GM19463 (cell line): ENCODE measurements at regions not wholly inside any gene's neighbourhood (a gene's known extent, or its start where the extent isn't known, plus 50 kb on each side); places are given as distances from the start of the nearest gene placed in this dataset.

Experiments
- ATAC-seq: cut with Tn5 transposase; IDR thresholded peaks from one replicate; pipeline ENCODE4 v1.9.1; 2021; ENCODE audit warnings: mild to moderate bottlenecking, moderate library complexity; ENCODE audit not compliant: unreplicated experiment

- no peak for ATAC-seq
Observed at GRCh38 chr13:107234319-107235073, 666.6 kb upstream of the ARGLU1 start.

DNA sequence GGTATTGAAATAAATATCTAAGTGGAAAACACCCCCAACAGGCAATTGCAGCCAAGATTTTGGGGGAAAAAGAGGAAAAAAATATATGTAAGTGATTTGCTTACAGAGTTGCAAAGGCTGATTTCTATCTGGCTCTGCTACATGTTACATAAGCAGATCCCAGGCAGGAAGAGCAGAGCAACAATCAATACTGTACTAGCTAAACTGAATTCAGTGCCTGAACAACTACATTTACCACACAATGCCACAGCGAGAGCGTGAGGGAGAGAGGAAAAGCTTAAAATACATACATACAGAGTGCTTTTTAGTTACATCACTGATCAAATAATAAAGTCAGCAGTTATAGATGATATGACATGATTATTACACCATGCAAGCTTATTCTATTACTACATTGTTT, 665.6 kb upstream of the ARGLU1 start:
- no peak for ATAC-seq

DNA sequence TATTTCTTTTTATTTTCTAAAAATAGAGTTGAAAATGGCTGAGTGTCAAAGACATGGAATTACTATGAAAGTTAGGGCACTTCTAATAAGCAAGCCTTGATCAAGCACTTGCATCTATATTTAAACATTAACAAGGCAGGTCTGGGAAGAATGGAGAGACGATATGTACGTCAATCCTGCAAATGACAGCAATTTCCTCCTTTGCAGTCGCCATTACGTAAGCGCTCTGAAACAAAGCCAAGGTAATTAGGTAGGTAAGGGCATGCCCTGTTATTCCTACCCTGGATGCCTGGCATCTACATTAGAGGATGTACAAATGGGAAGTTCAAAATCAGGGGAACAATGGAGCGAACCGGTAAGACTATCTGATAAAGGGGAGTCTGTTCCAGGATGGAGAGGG, 664.0 kb upstream of the ARGLU1 start:
- ATAC-seq = no peak

DNA sequence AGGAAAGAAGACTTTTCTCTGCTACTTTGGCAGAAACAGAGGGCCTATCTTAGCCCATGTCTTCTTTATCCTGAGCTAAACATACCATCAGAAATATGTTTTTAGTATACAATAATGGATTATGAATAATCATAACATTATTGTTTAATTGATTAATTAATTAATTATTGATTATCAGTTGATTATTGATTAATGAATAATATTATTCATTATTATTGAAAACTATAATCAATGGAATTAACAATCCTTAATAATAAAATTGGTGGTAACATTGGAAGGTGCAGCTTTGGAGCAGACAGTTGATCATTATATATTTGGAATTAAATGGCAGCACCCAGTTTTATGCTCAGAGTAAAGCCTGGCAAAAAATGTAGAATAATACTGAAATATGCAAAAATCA, 655.9 kb upstream of the ARGLU1 start:
- no peak for ATAC-seq

GRCh38 chr13:107222597-107222996, 654.7 kb upstream of the ARGLU1 start:
- no peak for ATAC-seq

DNA sequence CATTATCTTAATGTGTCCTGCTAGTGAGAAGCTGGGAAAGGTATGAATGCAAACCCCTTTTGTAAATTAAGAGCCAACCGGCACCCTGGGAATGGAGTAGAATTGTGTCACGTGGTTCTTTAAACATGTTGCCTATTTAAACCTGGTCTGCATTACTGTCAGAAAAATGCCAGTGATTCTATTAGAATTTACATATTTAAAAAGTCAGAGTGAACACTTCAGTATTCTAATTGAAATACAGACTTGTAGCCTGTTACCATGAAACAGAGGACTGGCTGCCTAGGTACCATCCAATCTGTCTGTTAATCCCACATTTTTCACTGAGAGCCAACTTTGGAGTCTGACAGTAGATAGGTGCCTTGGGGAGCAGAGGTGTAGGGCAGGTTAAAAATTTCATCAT, 652.3 kb upstream of the ARGLU1 start:
- ATAC-seq = no peak

DNA sequence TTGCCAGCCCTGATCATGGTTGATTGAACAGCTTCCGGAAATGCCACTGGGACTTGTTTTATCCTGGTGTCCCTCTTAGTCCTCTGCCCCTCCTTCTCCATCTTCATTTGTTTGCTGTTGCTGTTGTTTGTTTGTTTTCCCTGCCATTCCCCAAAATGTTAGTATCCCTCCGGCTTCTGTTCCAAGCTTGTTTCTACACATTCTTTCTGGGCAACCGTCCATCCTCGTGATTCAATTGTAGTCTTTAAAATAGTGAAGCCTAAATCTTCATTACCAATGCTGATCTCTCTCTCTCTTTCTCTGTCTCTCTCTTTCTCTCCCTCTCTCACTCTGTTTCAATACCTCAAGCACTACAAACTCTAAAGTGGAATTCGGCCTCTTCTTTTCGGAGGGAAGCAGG, 649.3 kb upstream of the ARGLU1 start:
- ATAC-seq = no peak

GRCh38 chr13:107216046-107216755, 648.3 kb upstream of the ARGLU1 start:
- ATAC-seq = no peak

- peak; percentile 98 for ATAC-seq
Observed at GRCh38 chr13:107211073-107211472, 643.1 kb upstream of the ARGLU1 start.

DNA sequence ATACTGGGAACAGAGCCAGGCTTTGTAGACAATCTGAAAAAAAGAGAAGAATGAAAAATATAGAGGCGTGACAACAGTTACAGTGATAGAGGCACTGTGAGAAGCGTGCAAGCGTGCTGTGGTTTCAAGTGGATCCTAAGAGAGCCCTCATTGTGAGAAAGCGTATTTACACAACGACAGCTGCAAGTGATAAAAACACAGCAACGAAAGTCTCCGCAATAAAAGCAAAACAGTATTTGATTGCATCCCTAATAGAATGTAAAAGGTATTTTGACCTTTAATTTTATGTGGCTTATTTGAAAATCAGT, 642.7 kb upstream of the ARGLU1 start:
- ATAC-seq = no peak

DNA sequence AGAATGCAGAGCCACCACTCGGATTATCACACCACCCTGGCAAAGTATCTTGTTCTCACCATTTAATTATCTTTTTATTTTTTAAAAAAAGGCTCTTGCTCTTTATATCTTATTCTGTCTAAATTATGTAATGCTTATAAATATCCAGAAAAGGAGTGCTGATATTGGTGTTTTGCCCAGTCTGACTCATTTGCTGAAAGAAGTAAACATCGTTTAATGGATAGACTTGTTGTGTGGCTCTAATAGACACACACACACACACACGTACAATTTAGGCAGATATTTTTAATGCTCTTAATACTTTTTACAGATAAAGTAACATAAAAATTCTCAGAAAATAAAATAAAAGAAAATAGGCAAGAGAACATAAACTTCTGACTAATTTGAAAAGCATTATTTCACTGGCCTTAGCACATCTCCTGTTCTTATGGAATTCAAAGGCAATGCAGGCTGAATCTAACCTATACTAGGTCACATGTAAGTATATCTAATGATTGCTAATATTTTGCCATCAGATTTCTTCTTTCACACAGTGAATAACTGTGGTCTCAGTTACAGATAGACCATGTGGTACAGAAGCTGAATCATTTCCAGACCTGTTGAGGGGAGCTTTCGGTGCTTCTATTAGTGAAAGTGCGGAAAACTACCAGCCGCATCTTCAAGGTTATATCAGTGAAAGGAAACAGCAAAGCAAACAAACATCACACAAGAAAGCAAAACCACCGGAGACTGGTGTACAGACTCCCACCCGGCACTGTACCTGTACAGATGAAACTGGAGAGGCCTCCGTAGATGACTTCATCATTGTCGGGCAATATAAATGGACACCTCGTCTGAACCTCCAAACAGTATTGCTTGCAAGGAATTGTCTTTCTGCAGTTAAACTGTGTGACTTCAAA, 642.1 kb upstream of the ARGLU1 start:
- ATAC-seq = no peak

GRCh38 chr13:107208889-107209288, 641.0 kb upstream of the ARGLU1 start:
- ATAC-seq = no peak

DNA sequence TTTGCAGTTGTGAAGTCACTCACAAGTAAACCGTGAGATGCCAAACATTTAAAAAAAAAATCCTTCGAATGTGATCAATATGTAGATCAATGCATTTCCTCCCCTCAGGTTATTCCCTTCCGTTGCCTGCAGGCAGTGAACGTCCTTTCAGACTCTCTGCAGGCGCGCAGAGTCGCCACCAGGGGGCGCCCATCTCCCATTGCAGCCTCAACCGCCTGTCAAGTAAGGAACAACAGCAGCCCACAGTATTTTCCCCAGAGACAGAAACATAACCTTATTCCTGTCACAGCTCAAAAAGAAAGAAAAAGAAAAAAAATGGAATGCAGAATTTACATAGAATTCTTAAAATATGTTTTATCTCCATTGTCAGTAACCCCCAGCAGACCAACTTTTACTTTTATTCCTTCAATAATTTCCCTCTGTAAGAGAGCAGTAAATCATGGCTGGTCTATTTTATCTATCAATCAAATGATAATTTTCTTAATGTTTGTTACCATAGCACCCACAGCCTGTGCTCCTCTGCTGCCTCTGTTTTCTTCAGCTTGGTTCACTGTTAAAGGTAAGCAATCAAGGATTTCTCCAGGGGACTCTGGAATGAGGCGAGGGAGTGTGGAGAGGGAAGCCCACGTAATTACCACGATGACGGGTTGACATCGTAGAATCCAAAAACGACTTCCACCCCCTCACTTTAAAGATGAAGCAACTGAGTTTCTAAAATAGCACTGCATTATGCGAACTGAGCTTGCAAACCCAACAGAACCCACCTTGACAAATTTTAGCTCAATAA, 637.6 kb upstream of the ARGLU1 start:
- ATAC-seq = peak; percentile 97

DNA sequence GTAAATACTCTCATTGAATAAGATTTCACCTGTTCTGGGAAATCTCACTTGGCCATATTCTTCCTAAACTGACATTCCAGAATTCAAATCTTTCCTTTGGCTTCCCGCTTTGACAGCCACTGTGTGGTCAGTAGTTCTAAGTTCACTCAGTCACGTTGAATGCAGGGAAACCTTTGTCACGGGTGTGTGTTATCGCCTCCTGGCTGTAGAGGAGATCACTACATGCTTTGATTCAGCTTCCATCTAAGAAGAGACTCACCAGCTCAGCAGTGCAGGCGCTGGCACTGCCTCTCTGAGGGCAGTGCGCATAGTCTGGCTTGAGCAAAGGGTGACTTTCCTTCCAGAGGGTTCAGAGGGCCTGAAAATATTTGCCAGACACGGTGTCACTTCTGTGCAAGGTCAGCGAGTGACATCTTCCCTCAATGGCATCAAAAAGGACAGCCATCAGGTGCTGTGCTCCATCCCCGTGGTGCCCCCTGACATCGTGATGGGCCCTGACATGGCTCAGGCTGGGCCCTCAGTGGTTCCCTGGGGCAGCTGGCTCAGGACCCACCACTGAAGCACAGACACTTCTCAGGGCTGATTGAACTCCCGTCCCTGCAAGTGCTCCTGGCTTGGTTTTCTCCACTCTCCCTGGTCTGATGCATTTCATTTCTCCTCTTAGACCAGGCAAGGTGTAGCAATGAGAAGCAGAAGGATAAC, 635.4 kb upstream of the ARGLU1 start:
- peak; percentile 42 for ATAC-seq

DNA sequence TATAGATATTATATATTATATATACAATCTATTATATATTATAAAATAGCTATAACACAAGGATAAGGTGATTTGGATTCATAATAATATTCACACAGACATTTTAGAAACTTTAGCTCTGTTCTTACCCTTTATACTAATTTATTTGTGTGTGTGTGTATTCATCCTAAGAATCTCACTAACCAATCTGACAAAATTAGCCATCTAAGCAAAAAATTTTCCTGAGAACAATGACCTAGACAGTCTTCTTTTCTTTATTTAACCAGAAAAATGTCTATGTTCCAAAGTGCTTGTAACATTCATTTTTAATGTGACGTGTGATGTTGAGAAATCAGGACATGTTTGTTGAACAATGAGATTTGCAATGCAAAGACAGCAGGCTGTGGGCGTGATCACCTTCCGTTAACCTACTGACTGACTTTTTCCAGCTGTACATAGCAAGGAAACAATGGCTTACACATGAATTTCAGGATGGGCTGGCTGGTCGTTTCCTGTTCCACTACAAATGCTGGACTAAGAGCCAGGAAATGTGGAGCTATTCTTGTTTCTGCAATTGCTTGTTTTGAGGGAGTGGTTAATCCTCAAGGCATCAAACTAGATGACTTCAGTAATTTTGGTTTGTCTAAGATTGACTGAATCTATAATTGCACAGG, 634.6 kb upstream of the ARGLU1 start:
- ATAC-seq = no peak

- ATAC-seq = no peak
Observed at GRCh38 chr13:107200491-107200890, 632.6 kb upstream of the ARGLU1 start.

GRCh38 chr13:107192289-107192688, 624.4 kb upstream of the ARGLU1 start:
- ATAC-seq = no peak

GRCh38 chr13:107190065-107190464, 622.1 kb upstream of the ARGLU1 start:
- ATAC-seq = no peak

GRCh38 chr13:107185889-107186288, 618.0 kb upstream of the ARGLU1 start:
- no peak for ATAC-seq
